SK-N-SH treated with all-trans-retinoic acid at 6 μM for 48 hours (cell line): ENCODE measurements at regions not wholly inside any gene's neighbourhood (a gene's known extent, or its start where the extent isn't known, plus 50 kb on each side); places are given as distances from the start of the nearest gene placed in this dataset.
"Not testable (repeated sequence)": the region's sequence is repeated elsewhere in the genome, so short reads cannot be mapped to it uniquely, and the experiment has no call there.

ENCODE experiments used
- ATAC-seq: fragments of 200-7000 bp; cut with Tn5 transposase; 3 replicates; pipeline ENCODE4 v1.9.1; 2020; ENCODE audit warnings: mild to moderate bottlenecking, moderate library complexity
- BACH2 ChIP-seq: fragments of 250-450 bp; sonication (Bioruptor Pico); IDR thresholded peaks from 2 replicates; pipeline ENCODE4 v1.9.0; 2021; ENCODE audit warnings: mild to moderate bottlenecking, borderline replicate concordance
- CREB5 ChIP-seq: fragments of 250-450 bp; sonication (Bioruptor Pico); IDR thresholded peaks from 2 replicates; pipeline ENCODE4 v1.5.1; 2020; ENCODE audit warnings: low read depth, mild to moderate bottlenecking, moderate library complexity
- CSDC2 ChIP-seq: fragments of 250-450 bp; sonication (Bioruptor Pico); IDR thresholded peaks from 2 replicates; pipeline ENCODE4 v1.5.0; 2020; ENCODE audit warnings: mild to moderate bottlenecking, moderate library complexity
- GLIS3 ChIP-seq: fragments of 250-450 bp; sonication (Bioruptor Pico); IDR thresholded peaks from 2 replicates; pipeline ENCODE4 v1.5.0; 2020; ENCODE audit warnings: mild to moderate bottlenecking, moderate library complexity
- ISL1 ChIP-seq: fragments of 250-450 bp; sonication (Bioruptor Pico); IDR thresholded peaks from 2 replicates; pipeline ENCODE4 v2.1.2; 2022; ENCODE audit warnings: mild to moderate bottlenecking, moderate library complexity
- OSR1 ChIP-seq: fragments of 250-450 bp; sonication (Bioruptor Pico); IDR thresholded peaks from 2 replicates; pipeline ENCODE4 v1.8.0; 2022; ENCODE audit warnings: moderate library complexity, mild to moderate bottlenecking, inconsistent platforms
- PATZ1 ChIP-seq: fragments of 250-450 bp; sonication (Bioruptor Pico); IDR thresholded peaks from 2 replicates; pipeline ENCODE4 v1.8.0; 2020; ENCODE audit warnings: mild to moderate bottlenecking, moderate library complexity, borderline replicate concordance
- POU6F1 ChIP-seq: fragments of 250-450 bp; sonication (Bioruptor Pico); IDR thresholded peaks from 2 replicates; pipeline ENCODE4 v1.8.0; 2021; ENCODE audit warnings: low read depth, mild to moderate bottlenecking, moderate library complexity, borderline replicate concordance
- RARB ChIP-seq: fragments of 250-450 bp; sonication (Bioruptor Pico); IDR thresholded peaks from 2 replicates; pipeline ENCODE4 v1.8.0; 2021; ENCODE audit warnings: mild to moderate bottlenecking, moderate library complexity
- SNAI2 ChIP-seq: fragments of 250-450 bp; sonication (Bioruptor Pico); IDR thresholded peaks from 2 replicates; pipeline ENCODE4 v1.5.0; 2020; ENCODE audit warnings: mild to moderate bottlenecking, moderate library complexity
- TCF4 ChIP-seq: fragments of 250-450 bp; sonication (Bioruptor Pico); IDR thresholded peaks from 2 replicates; pipeline ENCODE4 v1.8.0; 2021; ENCODE audit warnings: mild to moderate bottlenecking, moderate library complexity, borderline replicate concordance
- TOX ChIP-seq: fragments of 250-450 bp; sonication (Bioruptor Pico); IDR thresholded peaks from 2 replicates; pipeline ENCODE4 v1.8.0; 2021; ENCODE audit warnings: mild to moderate bottlenecking, moderate library complexity, borderline replicate concordance
- TSHZ2 ChIP-seq: fragments of 250-450 bp; sonication (Bioruptor Pico); IDR thresholded peaks from 2 replicates; pipeline ENCODE4 v1.5.0; 2020; ENCODE audit warnings: mild to moderate bottlenecking, moderate library complexity
- ZFP3 ChIP-seq: fragments of 250-450 bp; sonication (Bioruptor Pico); IDR thresholded peaks from 2 replicates; pipeline ENCODE4 v1.5.0; 2020; ENCODE audit warnings: mild to moderate bottlenecking, moderate library complexity
- ZFP30 ChIP-seq: fragments of 450-650 bp; formaldehyde crosslinking; IDR thresholded peaks from 2 replicates; pipeline ENCODE4 v1.5.0; 2022; ENCODE audit warnings: mild to moderate bottlenecking, moderate library complexity
- ZNF565 ChIP-seq: fragments of 450-650 bp; formaldehyde crosslinking; conservative IDR thresholded peaks from 2 replicates; pipeline ENCODE4 v1.5.0; 2020; ENCODE audit warnings: low read depth, mild to moderate bottlenecking, moderate library complexity
- ZNF70 ChIP-seq: fragments of 450-650 bp; formaldehyde crosslinking; IDR thresholded peaks from 2 replicates; pipeline ENCODE4 v1.5.0; 2020; ENCODE audit warnings: mild to moderate bottlenecking, moderate library complexity
- ZNF8 ChIP-seq: fragments of 450-650 bp; formaldehyde crosslinking; IDR thresholded peaks from 2 replicates; pipeline ENCODE4 v1.5.0; 2020; ENCODE audit warnings: mild to moderate bottlenecking, moderate library complexity

GRCh38 chr15:75779504-75779903, 63.7 kb upstream of the UBE2Q2 start:
- no peak for ATAC-seq
- TF ChIP-seq ZNF8 (CRISPR knock-in tag) (no peak), OSR1 (no peak), CREB5 (no peak), TSHZ2 (CRISPR knock-in tag) (no peak), ZFP30 (CRISPR knock-in tag) (no peak), POU6F1 (no peak), RARB (CRISPR knock-in tag) (no peak), TCF4 (CRISPR knock-in tag) (no peak), PATZ1 (CRISPR knock-in tag) (no peak), ZNF70 (CRISPR knock-in tag) (no peak), ISL1 (CRISPR knock-in tag) (no peak)

GRCh38 chr15:75776871-75777610, 64.4 kb upstream of the CSPG4 start:
- not testable (repeated sequence) for ATAC-seq

GRCh38 chr15:75776065-75776423, 63.4 kb upstream of the CSPG4 start:
- ATAC-seq, result no peak
- TF ChIP-seq CREB5 (no peak), BACH2 (CRISPR knock-in tag) (no peak), TCF4 (CRISPR knock-in tag) (no peak)

- ATAC-seq, result no peak
- TF ChIP-seq OSR1, result no peak
- no peak for TF ChIP-seq CSDC2 (CRISPR knock-in tag)
- TF ChIP-seq GLIS3 (CRISPR knock-in tag), result no peak
- no peak for TF ChIP-seq SNAI2 (CRISPR knock-in tag)
- no peak for TF ChIP-seq RARB (CRISPR knock-in tag)
- no peak for TF ChIP-seq ZFP30 (CRISPR knock-in tag)
- no peak for TF ChIP-seq ZFP3 (CRISPR knock-in tag)
- TF ChIP-seq ZNF565 (CRISPR knock-in tag), result no peak
- no peak for TF ChIP-seq ZNF70 (CRISPR knock-in tag)
- TF ChIP-seq ISL1 (CRISPR knock-in tag), result no peak
- TF ChIP-seq PATZ1 (CRISPR knock-in tag), result no peak
- TF ChIP-seq TOX, result no peak
- TF ChIP-seq ZNF8 (CRISPR knock-in tag), result no peak
- no peak for TF ChIP-seq BACH2 (CRISPR knock-in tag)
- no peak for TF ChIP-seq POU6F1
Observed at GRCh38 chr15:75775296-75776064, 62.8 kb upstream of the CSPG4 start.
